Fibroblast of lung (primary cell): ENCODE measurements at regions not wholly inside any gene's neighbourhood (a gene's known extent, or its start where the extent isn't known, plus 50 kb on each side); places are given as distances from the start of the nearest gene placed in this dataset.

Experiments
- DNase-seq, 2 donors: peaks; one replicate each; pipeline versions ENCODE4 v3.0.0 to v3.0.0-alpha.2; 2010; ENCODE audit warnings: low read depth in 2 of 2
- H2AFZ ChIP-seq: 2 replicates; pipeline ENCODE4 v1.5.1; 2012; ENCODE audit warnings: low read length, control low read depth, inconsistent platforms
- H3K27ac ChIP-seq: 2 replicates; pipeline ENCODE4 v1.5.1; 2011; ENCODE audit warnings: low read length, control low read depth; ENCODE audit not compliant: insufficient read depth
- H3K27me3 ChIP-seq: 2 replicates; pipeline ENCODE4 v1.5.1; 2011; ENCODE audit warnings: mild to moderate bottlenecking, low read length; ENCODE audit not compliant: control insufficient read depth, insufficient read depth
- H3K36me3 ChIP-seq: 2 replicates; pipeline ENCODE4 v1.5.1; 2011; ENCODE audit warnings: low read length; ENCODE audit not compliant: control insufficient read depth, insufficient read depth
- H3K4me1 ChIP-seq: 2 replicates; pipeline ENCODE4 v1.5.1; 2011; ENCODE audit warnings: low read length; ENCODE audit not compliant: control insufficient read depth, insufficient read depth; ENCODE audit errors: extremely low read depth
- H3K4me2 ChIP-seq: 2 replicates; pipeline ENCODE4 v1.5.1; 2011; ENCODE audit warnings: low read length, control low read depth; ENCODE audit not compliant: insufficient read depth; ENCODE audit errors: extremely low read depth
- H3K4me3 ChIP-seq, 4 experiments: fragments of 200-600 bp in 1 of 4; sonication (generic) in 1 of 4; replicated peaks in 1 of 4; 2 replicates each; pipeline ENCODE4 v1.5.1; 2011 to 2016; ENCODE audit warnings: low read length in 4 of 4, low read depth in 3 of 4, mild to moderate bottlenecking in 3 of 4, control low read depth in 2 of 4, inconsistent platforms in 1 of 4, mixed read lengths in 1 of 4; ENCODE audit not compliant: insufficient read depth in 1 of 4; ENCODE audit errors: control extremely low read depth in 1 of 4
- H3K79me2 ChIP-seq: 2 replicates; pipeline ENCODE4 v1.5.1; 2012; ENCODE audit warnings: mild to moderate bottlenecking, low read length, inconsistent platforms; ENCODE audit not compliant: control insufficient read depth, insufficient read depth
- H3K9ac ChIP-seq: 2 replicates; pipeline ENCODE4 v1.5.1; 2011; ENCODE audit warnings: mild to moderate bottlenecking, low read length, control low read depth; ENCODE audit not compliant: insufficient read depth
- H3K9me3 ChIP-seq: 2 replicates; pipeline ENCODE4 v1.5.1; 2012; ENCODE audit warnings: low read depth, low read length; ENCODE audit not compliant: control insufficient read depth, insufficient read depth
- H4K20me1 ChIP-seq: 2 replicates; pipeline ENCODE4 v1.5.1; 2011; ENCODE audit warnings: low read length; ENCODE audit not compliant: control insufficient read depth, insufficient read depth; ENCODE audit errors: extremely low read depth
- EZH2 ChIP-seq: IDR thresholded peaks from 2 replicates; pipeline ENCODE4 v1.5.1; 2012; ENCODE audit warnings: low read length, control low read depth, mild to moderate bottlenecking; ENCODE audit errors: missing control alignments
- TF ChIP-seq, protein P1 (sequence below), 2 donors: IDR thresholded peaks in 1 of 2; conservative IDR thresholded peaks in 1 of 2; 1 replicate in 1 of 2; 2 replicates in 1 of 2; pipeline ENCODE4 v1.5.1; 2011 to 2012; ENCODE audit warnings: low read length in 2 of 2, control low read depth in 1 of 2, inconsistent platforms in 1 of 2, low read depth in 1 of 2, mild to moderate bottlenecking in 1 of 2

DNA sequence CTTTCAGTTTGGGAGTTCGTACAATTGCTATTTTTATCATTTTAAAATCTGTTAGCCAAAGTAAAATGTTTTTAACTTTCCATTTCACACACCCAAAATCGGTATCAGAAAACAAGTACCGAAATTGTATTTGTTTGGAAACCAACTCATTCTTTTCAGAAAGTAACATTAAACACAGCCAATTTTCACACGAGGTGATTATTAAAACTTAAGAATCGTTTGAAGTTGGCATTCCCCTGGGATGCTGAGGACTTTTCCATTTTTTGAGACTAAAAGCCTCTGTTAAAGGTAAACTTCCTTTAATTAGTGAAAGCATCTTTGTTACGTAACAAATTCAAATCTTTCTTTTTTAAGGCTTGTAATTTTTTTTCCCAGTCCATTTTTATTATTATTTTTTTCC is 623.0 kb downstream of the VRK1 start:
- Histone ChIP-seq H3K27me3 (no peaks in the 10 kb centered on the region), H3K27ac (no peak overlapping the region), H4K20me1 (no peaks in the 10 kb centered on the region), H3K9ac (no peak overlapping the region), H3K36me3 (no peaks in the 10 kb centered on the region), H3K9me3 (no peaks in the 10 kb centered on the region), H3K4me1 (no peaks in the 10 kb centered on the region), H3K4me3 (no peak overlapping the region), H3K4me2 (no peak overlapping the region), H2AFZ (no peak overlapping the region), H3K79me2 (no peaks in the 10 kb centered on the region)
- TF ChIP-seq, protein P1, sequence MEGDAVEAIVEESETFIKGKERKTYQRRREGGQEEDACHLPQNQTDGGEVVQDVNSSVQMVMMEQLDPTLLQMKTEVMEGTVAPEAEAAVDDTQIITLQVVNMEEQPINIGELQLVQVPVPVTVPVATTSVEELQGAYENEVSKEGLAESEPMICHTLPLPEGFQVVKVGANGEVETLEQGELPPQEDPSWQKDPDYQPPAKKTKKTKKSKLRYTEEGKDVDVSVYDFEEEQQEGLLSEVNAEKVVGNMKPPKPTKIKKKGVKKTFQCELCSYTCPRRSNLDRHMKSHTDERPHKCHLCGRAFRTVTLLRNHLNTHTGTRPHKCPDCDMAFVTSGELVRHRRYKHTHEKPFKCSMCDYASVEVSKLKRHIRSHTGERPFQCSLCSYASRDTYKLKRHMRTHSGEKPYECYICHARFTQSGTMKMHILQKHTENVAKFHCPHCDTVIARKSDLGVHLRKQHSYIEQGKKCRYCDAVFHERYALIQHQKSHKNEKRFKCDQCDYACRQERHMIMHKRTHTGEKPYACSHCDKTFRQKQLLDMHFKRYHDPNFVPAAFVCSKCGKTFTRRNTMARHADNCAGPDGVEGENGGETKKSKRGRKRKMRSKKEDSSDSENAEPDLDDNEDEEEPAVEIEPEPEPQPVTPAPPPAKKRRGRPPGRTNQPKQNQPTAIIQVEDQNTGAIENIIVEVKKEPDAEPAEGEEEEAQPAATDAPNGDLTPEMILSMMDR (conservative IDR thresholded peaks at IDR 0.05 in 1 of 2, IDR thresholded peaks at IDR 0.05 in 1 of 2; ENCODE audit: low read depth in 1 of 2, low read length in 2 of 2), result no peak
- no peak for TF ChIP-seq EZH2
- DNase-seq, result no peak

DNA sequence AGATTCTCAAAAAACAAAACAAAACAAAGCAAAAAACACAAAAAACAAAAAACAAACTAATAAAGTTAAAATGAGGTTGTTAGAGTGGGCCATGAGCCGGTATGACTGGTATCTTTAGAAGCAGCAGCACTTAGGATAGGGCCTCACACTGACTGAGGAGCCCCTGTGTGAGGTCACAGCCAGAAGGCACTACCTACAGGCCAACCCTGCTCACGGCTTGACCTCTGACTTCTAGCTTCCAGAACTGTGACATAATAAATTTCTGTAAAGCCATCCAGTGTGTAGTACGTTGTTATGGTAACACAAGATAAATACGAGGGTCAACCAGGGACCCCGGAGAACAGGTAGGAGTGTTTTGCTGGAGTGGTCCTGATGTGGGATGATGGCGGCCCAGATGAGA is 629.6 kb downstream of the VRK1 start:
- H4K20me1 ChIP-seq, result no peaks in the 10 kb centered on the region
- H3K27ac ChIP-seq, result no peak overlapping the region
- no peaks in the 10 kb centered on the region for H3K36me3 ChIP-seq
- H3K4me1 ChIP-seq, result no peaks in the 10 kb centered on the region
- H3K79me2 ChIP-seq, result no peaks in the 10 kb centered on the region
- TF ChIP-seq EZH2, result no peak
- TF ChIP-seq, protein P1 (conservative IDR thresholded peaks at IDR 0.05 in 1 of 2, IDR thresholded peaks at IDR 0.05 in 1 of 2; ENCODE audit: low read depth in 1 of 2, low read length in 2 of 2), result no peak
- no peak overlapping the region for H3K9ac ChIP-seq
- no peak overlapping the region for H3K4me3 ChIP-seq
- H2AFZ ChIP-seq, result no peak overlapping the region
- no peaks in the 10 kb centered on the region for H3K9me3 ChIP-seq
- H3K4me2 ChIP-seq, result no peak overlapping the region
- H3K27me3 ChIP-seq, result no peaks in the 10 kb centered on the region
- DNase-seq, result no peak

GRCh38 chr14:97428808-97429440 is 631.7 kb downstream of the VRK1 start:
- Histone ChIP-seq H3K36me3 (no peaks in the 10 kb centered on the region), H3K4me1 (no peaks in the 10 kb centered on the region), H3K4me3 (no peak overlapping the region), H3K79me2 (no peaks in the 10 kb centered on the region), H3K9me3 (no peaks in the 10 kb centered on the region), H2AFZ (no peak overlapping the region), H3K4me2 (no peak overlapping the region), H4K20me1 (no peaks in the 10 kb centered on the region), H3K27ac (no peak overlapping the region), H3K9ac (no peak overlapping the region), H3K27me3 (no peaks in the 10 kb centered on the region)
- DNase-seq, result no peak
- TF ChIP-seq EZH2, result no peak
- TF ChIP-seq, protein P1 (conservative IDR thresholded peaks at IDR 0.05 in 1 of 2, IDR thresholded peaks at IDR 0.05 in 1 of 2; ENCODE audit: low read depth in 1 of 2, low read length in 2 of 2), result no peak
